NCI-H82 (cell line): ENCODE measurements at regions not wholly inside any gene's neighbourhood (a gene's known extent, or its start where the extent isn't known, plus 50 kb on each side); places are given as distances from the start of the nearest gene placed in this dataset.

ENCODE experiments used
- DNase-seq: peaks from one replicate; lab custom pipeline; 2025; lab: John Stamatoyannopoulos, UW

DNA sequence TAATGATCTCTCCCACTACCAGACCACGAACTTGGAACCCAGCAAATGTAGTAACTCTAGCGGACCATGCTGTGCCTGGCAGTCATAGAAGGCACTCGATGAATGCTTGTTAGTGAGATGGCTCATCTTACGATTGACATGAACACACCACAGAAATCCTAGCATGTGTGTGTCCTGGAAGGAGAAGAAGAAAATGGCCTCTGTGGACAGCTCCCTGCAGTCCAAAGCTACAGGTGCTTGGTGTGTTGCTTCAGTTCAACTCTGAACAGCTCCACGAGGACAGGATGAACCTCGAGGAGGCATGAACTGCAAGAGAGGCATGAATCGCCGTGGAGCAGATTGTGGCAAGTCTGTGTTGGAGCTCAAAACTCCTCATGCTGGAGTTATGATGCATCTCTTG is 93.5 kb downstream of the KLF6 start:
- no peak for DNase-seq

DNA sequence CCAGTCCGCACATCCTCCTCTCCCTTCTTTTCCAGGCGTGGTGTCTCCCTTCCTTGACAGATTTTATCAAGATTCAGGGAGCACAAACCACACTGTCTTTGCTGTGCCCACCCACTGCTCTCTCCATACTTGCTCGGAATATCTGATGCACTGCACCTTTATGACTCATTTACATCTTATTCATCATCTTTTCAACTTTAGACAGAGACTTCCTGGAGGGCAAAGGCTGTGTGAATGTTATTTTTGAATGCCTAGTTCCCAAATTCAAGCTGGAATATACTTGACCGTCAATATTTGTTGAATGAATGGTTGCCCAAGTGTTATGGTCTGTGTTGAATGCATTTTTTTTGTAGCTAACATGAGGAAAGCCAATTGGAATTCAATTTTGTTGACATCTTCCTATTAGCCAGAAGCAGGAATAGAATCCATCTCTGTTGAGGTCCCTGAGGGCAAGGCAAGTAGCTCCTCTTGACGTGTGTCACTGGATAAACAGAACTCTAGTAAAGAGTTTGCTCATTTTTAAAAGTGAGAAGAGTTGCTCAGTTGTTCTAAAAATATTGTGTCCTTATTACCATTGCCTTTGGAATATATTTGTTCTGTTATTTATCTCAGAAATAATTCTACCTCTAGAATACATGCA is 95.0 kb downstream of the KLF6 start:
- no peak for DNase-seq

DNA sequence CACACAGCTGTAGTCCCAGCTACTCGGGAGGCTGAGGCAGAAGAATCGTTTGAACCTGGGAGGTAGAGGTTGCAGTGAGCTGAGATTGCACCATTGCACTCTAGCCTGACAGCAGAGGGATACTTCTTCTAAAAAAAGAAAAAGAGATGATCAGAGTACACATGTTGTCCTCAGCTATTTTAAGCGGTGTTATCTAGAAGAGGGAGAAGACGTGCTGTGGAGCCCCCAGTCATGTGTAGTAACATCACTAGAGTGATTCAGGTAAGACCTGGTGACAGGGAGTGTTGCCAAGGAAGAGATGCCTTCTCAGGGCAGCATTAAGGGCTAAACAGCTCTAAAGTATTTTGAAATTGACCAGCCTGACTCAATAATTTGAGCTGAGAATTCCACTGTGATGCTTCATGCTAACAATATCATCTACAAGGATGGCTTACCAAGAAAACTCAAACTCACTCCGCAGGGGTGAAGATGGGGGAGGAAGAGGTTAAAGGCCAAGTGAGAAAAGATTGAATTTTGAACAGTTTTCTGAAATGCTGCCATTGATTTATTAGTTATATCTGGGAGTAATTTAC is 97.4 kb downstream of the KLF6 start:
- no peak for DNase-seq

DNA sequence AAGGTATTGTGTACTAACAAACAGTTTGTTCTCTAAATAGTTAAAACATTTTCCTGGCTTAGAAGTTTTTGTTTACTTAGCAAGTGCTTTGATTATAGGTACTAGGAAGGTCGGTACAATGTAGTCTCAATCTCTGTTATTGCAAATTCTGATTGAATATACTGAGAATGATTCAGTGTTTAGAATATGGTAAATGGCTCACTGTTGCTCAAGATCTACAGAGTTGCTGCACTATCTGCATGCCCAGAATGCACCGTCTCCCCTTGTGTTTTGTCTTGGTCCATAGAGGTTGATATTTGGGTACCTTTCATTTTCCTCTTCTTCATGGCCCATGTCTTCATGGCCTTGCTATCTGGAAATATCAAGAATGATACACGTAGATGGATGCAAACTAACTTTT is 99.6 kb downstream of the KLF6 start:
- DNase-seq: no peak

DNA sequence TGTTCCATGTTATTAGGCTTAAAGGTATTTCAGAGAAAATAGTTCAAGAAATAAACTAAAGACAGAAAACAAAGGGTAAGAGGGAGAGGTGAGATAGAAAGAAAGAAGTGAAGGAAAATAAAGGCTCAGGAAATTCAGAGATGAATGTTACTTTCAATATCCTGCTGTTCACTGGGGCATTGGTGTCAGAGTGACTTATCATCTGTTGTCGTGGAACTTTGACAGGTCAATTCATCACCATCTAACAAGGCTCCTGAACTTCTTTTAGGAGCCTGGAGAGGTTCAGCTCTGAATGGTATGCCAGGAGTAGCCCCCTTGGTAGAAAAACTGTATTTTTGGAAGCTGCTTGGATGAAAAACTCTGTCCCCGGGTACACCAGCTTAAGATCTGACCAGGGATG is 100.1 kb downstream of the KLF6 start:
- peak; percentile 27 for DNase-seq

DNA sequence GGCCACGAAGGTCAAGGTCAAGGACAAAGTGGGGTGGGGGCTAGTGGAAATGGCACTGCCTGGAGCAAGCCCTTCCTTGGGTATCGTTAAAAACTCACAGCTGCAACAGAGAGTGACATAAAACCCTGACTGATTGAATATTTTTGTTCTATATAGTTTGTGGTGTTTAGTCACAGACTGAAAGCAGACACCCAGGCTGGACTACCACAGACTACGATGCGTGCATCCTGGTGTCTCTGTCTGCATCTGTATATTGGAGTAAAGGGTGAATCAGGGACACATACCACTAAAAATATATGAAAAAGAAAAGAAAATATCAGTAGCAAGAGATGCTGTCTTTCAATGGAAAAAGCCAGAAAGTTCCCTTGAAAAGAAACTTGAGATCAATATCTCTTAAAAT is 101.4 kb downstream of the KLF6 start:
- no peak for DNase-seq

DNA sequence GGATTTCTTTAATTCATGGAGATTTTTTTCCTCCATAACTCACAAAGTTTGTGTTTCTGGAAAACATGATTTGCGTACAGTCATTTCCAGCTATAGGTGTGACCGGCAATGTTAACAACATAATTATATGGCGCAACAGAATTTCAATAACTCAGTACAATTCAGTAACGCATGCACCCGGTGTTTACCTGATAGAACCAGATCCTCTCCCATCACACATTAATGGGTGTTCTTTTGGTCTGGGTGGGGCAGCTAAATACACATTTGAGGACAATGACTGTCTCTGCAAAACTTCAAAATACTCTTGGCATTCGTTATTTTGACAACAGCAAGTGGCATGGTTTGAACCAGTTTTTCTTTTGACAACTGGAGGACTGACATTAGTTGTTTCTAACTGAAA is 102.3 kb downstream of the KLF6 start:
- DNase-seq: no peak

DNA sequence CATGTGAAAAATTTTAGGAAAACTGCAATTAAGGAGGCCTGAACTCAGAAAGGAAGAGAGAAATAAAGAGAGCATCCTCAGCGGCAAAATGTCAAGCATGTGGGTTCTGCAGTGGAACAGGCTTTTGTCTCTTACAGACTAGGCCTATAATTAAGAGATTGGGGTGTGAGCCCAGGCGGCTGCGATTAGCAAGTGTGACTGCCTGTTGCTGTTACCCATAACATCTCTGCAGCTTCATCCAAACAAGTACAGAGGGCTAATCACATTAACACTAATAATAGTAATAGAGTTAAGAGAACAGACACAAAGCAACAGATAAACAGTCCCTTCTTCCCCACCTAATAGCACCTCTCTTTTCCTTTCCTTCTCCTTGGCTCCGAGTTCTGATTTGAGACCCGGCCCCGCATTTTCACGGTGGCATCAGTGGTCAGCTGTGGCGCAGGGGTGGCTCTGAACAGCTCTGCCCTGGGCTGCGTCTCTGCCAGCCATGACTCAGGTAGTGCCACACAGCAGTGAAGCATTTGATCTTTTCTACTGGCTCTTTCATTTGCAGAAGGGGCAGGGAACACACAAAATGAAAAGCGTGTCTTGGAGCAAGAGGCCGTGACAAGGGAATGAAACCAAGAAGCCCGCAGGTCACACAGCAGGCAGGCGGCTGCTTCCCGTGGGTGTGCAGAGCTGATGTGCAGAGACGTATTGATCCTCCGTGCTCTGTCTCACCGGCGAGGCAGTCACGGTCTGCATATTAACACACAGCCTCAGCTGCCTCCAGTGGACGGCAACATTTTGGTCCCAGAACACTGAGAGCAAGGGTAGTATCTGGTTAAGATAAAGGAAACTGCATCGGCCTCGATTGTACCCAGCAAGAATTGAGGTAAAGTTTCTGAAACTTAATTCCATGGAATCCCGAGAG is 103.1 kb downstream of the KLF6 start:
- peak; percentile 88 for DNase-seq

DNA sequence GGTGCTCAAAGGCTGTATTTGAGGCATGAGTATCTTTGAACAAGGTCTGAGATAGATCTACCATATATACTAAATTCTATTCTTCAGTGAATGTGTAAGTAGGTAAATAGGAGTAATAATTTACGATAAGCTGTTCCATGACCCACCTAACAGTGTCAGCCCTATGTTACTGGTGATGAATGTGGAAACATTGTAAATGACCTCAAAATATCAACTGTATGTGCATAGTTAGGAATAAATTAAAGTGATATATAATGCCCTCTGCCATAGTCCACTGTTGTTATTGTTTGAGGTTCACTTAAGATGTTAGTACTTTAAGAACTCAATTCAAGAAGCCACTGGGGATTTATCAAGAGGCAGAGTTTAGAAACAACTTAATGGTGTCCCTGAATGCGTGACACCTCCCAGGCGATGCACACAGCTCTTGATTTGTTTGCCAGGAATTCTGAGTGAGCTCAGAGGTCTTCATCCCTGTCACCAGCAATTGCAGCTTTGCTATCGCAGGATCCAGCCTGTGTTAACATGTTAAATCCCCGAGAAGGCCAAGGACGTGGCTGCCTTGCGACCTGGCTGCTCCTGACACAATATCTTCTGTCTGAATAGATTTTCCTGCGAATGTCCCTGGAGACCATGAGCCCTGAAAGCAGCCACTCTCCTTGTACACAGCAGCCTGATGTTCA is 104.9 kb downstream of the KLF6 start:
- no peak for DNase-seq

DNA sequence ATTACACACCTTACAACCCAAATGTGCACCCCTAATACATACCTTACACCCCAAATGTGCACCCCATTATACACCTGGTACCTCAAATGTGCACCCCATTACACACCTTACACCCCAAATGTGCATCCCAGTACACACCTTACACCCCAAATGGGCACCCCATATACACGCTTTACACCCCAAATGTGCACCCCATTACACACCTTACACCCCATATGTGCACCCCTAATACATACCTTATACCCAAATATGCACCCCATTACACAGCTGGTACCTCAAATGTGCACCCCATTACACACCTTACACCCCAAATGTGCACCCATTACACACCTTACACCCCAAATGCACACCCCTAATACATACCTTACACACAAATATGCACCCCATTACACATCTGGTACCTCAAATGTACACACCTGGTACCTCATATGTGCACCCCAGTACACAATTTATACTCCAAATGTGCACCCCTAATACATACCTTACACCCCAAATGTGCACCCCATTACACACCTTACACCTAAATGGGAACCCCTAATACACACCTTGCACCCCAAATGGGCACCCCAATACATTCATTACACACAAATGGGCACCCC is 106.3 kb downstream of the KLF6 start:
- DNase-seq: no peak

DNA sequence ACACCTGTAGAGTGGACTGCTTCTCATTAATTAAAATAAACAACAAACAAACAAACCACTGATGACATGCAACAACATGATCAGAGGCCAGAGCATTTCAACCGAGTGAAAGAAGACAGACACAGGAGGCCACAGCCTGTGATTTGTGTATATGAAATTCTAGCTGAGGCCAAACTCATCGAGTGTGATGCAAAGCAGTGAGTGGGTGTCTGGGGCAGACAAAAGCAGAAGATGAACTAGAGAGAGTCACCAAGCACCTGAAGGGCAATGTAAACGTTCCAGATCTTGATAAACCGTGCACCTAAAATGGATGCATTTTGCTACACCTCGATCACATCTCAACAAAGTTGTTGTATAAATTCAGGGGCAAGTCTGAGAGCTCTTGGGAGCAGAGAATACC is 108.4 kb downstream of the KLF6 start:
- no peak for DNase-seq

DNA sequence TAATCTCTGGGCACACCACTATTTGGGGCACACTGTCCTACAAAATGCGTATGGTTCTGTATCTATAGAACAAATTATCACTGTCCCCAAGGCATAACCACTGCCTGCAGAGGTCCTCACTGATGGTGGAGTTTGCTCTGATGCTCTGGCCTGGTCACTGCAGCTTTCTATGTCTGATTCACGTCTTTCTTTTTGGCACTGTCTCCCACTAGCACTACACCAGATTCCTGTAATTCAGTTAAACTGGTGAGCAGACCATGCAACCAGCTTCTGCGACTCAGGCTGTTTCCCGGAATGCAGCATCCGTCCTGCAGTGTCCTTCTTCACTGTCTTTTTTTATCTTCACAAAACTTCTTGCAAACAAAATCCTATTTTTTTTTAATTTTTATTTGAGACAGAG is 112.8 kb downstream of the KLF6 start:
- DNase-seq: no peak

DNA sequence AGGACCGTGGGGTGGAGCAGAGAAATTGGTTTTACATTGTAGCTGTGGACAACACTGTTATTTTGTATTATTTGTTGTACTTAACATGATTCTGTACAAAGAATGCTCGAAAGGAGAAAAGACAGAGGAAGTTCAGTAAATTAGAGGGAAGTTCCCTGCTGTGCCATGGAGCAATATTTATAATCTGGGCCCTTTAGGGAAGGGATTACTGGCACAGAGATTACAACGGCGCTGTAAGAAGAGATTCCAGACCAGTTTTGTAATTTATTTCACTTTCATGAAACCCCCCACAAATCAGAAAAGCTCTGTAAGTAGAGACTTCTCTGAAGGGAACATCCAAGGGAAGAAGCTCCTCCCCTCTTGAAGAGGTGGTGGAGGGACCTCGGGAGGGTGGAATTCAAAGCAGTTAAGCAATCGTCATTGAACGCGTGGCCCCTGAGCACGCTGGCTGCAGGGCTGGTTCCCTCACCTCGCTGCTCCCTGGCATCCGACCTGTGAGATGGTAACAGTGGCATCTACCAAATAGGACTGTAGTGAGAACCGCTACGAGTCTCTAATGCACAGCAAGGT is 113.5 kb downstream of the KLF6 start:
- DNase-seq: no peak

DNA sequence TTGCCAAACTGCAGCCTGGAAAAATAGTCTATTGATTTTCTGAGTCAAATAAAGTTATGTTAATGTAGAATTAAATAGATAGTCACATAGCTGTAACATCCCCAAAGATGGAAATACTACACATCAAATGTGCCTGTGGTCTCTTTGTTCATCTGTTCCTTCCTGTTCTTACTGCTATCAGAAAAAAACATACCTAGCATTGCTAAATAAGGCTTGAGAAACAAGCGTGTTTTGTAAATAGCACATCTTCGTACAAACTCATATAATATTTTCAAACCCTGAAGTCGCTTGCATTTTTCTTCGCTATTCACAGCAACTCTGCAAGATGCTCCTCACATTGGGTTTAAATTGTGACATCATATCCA is 116.1 kb downstream of the KLF6 start:
- no peak for DNase-seq

DNA sequence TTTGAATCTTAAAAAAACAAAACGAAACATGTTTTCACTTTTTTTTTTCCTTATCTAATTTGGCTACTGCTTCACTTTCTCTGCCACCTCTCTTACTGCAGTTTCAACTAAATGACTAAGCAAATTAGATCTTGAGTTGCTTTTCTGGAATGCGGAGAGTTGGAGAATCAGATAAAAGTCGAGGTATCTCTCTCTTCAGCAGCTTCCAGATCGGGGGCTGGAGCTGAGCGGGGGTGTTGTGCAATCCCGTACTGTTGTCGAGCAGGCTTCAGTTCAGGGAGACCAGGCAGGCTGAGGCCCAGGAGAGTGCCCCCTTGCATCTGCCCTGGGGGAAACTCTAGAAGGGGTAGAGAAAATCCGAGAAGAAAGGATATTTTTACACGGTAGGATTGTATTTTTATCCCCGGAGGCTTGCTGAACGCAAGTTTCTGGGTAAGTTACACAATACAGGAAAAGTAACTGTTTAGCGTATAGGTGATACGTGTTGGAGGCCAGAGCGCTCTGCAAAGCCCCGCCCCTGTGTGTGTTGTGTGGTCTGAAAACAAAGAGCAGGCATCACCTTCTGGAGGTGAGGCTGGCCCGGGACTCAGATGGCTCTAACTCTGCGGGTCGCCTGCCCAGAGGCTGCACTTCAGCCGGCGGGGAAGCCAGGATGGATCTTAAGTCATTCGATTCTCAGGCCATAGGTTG is 116.6 kb downstream of the KLF6 start:
- no peak for DNase-seq

DNA sequence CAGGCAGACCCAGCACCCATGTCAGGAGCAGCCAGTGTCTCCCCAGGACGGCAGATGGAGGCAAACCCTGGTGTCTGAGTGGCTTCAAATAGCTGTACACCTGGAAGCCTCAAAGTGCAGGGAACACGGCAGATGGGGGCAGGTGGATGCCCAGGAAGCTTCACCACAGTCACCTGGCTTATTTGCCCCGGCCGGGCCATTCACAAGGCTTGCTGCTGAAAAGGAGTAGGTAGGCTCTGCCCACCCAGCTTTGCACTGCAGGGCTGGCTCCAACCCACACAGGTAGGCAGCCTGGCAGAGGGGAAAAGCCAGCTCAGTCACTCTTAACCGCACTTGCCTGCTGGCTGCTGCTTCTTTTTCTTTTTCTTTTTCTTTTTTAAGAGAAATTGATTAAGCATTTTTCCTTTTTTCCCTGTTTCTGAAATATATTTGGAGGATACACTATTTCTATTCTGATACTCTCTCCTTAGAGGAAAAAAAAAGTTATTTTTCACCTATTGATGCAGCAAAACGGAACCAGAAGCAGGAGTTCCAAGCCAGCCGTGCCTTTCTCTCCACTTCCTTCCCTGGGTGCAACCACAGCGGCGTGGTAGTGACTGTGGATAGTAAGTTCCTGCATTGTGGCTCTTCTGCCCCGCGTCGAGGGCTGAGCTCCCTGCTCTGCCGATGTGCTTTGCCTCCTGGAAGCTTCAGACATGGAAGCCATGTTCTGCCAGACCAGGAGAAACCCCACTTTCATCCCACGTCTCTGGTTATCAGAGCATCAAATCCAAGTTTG is 118.3 kb downstream of the KLF6 start:
- no peak for DNase-seq

DNA sequence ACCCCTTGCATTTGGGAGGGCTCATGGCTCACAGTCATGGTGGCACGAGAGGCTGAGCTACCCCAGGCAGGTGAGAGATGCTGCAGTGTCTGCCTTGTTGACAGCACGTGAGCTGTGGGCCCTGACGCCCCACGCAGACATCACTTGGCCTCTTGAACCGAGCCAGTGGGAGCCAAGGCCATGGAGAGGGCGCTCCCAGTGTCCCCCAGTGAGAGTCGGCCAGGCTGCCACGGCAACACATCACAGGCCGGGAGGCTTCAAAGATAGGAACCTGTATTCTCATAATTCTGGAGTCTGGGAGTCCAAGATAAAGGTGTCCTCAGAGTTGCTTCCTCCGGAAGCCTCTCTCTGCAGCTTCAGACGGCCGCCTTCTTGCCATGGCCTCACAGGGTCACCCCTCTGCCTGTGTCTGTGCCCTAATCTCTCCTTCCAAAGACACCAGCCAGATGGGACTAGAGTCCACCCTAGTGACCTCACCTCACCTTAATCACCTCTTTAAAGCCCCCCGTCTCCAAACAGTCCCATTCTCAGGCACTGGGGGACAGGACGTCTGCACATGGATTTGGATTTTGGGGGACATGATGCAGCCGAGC is 119.6 kb downstream of the KLF6 start:
- DNase-seq: no peak

DNA sequence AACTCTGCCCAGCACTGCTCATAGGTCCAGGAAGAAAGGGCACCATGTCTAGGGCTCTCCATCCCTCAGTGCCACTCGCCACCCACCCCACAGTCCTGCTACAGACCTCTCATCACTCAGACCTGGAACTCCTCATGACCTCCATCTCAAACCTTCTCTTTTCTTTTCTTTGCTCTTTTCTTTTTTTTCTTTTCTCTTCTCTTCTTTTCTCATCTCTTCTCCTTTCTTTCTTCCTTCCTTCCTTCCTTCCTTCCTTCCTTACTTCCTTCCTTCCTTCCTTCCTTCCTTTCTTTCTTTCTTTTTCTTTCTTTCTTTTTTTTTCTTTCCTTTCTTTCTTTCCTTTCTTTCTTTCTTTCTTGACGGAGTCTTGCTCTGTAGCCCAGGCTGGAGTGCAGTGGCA is 122.2 kb downstream of the KLF6 start:
- no peak for DNase-seq

DNA sequence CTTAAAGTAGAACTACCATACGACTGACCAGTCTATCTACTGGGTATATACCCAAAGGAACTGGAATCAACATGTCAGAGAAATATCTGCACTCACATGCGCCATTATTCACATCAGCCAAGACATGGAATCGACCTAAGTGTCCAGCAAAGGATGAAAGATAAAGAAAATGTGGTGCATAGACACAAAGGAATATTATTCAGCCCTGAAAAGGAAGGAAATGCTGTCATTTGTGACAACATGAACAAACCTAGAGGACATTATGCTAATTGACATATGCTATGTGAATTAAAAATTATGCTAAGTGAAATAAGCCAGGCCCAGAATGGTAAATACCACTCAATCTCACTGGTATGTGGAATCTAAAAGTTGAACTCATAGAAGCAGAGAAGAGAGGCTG is 123.7 kb downstream of the KLF6 start:
- DNase-seq: no peak

DNA sequence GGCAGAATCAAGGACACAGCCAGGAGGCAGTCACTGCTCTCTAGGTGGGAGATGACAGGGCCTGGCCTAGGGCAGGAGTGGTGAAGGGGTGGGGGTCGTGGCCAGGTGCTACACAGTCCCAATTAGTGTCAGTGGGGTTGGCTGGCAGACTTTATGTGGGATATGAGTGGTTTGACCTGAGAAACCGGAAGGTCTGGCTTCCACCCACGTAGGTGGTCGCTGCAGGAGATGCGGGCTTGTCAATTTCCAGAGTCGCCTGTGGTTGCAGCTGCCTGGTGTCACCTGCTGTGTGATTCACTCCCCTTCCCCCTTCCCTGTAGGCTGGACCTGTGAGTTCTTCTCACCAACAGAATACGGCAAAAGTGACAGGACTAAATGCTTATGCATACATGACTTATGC is 124.3 kb downstream of the KLF6 start:
- no peak for DNase-seq
